Neural progenitor cell (in vitro differentiated cells): ENCODE measurements at regions not wholly inside any gene's neighbourhood (a gene's known extent, or its start where the extent isn't known, plus 50 kb on each side); places are given as distances from the start of the nearest gene placed in this dataset.
"Not testable (repeated sequence)": the region's sequence is repeated elsewhere in the genome, so short reads cannot be mapped to it uniquely, and the experiment has no call there.

Source experiments
- DNase-seq: peaks from one replicate; pipeline ENCODE4 v3.0.0-alpha.2; 2016; ENCODE audit warnings: low spot score
- H2AFZ ChIP-seq: fragments of 200-600 bp; sonication (generic); replicated peaks from 2 replicates; pipeline ENCODE4 v1.6.1; 2016; ENCODE audit warnings: antibody characterized with exemption
- H3F3A ChIP-seq: fragments of 200-600 bp; sonication (generic); 2 replicates; pipeline ENCODE4 v1.6.1; 2016; ENCODE audit warnings: antibody characterized with exemption, low read depth
- H3K27ac ChIP-seq: fragments of 200-600 bp; sonication (generic); 2 replicates; pipeline ENCODE4 v1.5.1; 2016; ENCODE audit warnings: mild to moderate bottlenecking
- H3K27me3 ChIP-seq: fragments of 200-600 bp; sonication (generic); 2 replicates; pipeline ENCODE4 v1.6.1; 2016; ENCODE audit warnings: mild to moderate bottlenecking, moderate library complexity
- H3K36me3 ChIP-seq: fragments of 200-600 bp; sonication (generic); 2 replicates; pipeline ENCODE4 v1.5.1; 2016
- H3K4me1 ChIP-seq: fragments of 200-600 bp; sonication (generic); 2 replicates; pipeline ENCODE4 v1.6.1; 2016; ENCODE audit warnings: mixed run types
- H3K4me2 ChIP-seq: fragments of 200-600 bp; sonication (generic); 2 replicates; pipeline ENCODE4 v1.6.1; 2016
- H3K4me3 ChIP-seq: fragments of 200-600 bp; sonication (generic); 2 replicates; pipeline ENCODE4 v1.5.1; 2016
- H3K79me2 ChIP-seq: fragments of 200-600 bp; sonication (generic); 2 replicates; pipeline ENCODE4 v1.6.1; 2016; ENCODE audit warnings: low read depth
- H3K9ac ChIP-seq: fragments of 200-600 bp; sonication (generic); 2 replicates; pipeline ENCODE4 v1.6.1; 2016
- H3K9me3 ChIP-seq: fragments of 200-600 bp; sonication (generic); 2 replicates; pipeline ENCODE4 v1.5.1; 2016; ENCODE audit warnings: low read depth
- H4K20me1 ChIP-seq: fragments of 200-600 bp; sonication (generic); 2 replicates; pipeline ENCODE4 v1.6.1; 2016; ENCODE audit warnings: low read depth
- H3K27ac Mint-ChIP-seq: 3 replicates; pipeline ENCODE4 v1.8.0; 2021; ENCODE audit warnings: mixed read lengths
- H3K27me3 Mint-ChIP-seq: 2 replicates; pipeline ENCODE4 v1.8.0; 2022; ENCODE audit warnings: low read depth, mild to moderate bottlenecking, inconsistent platforms, moderate library complexity, mixed read lengths; ENCODE audit not compliant: insufficient read depth
- H3K36me3 Mint-ChIP-seq: 3 replicates; pipeline ENCODE4 v1.8.0; 2021; ENCODE audit warnings: mixed read lengths
- H3K4me1 Mint-ChIP-seq: 3 replicates; pipeline ENCODE4 v1.8.0; 2021; ENCODE audit warnings: mixed read lengths
- H3K4me3 Mint-ChIP-seq: 3 replicates; pipeline ENCODE4 v1.8.0; 2021; ENCODE audit warnings: mild to moderate bottlenecking, moderate library complexity, mixed read lengths
- H3K9me3 Mint-ChIP-seq: 3 replicates; pipeline ENCODE4 v1.8.0; 2020; ENCODE audit warnings: mixed read lengths
- EZH2 ChIP-seq: fragments of 200-600 bp; sonication (generic); IDR thresholded peaks from 2 replicates; pipeline ENCODE4 v1.6.1; 2017; ENCODE audit warnings: antibody characterized with exemption, mild to moderate bottlenecking, moderate library complexity
- EZH2phosphoT487 ChIP-seq: fragments of 200-600 bp; sonication (generic); IDR thresholded peaks from 2 replicates; pipeline ENCODE4 v1.6.1; 2017; ENCODE audit warnings: antibody characterized with exemption
- TF ChIP-seq, protein P1 (sequence below): fragments of 200-600 bp; sonication (generic); IDR thresholded peaks from 2 replicates; pipeline ENCODE4 v1.5.1; 2017; ENCODE audit warnings: antibody characterized with exemption, mild to moderate bottlenecking

DNA sequence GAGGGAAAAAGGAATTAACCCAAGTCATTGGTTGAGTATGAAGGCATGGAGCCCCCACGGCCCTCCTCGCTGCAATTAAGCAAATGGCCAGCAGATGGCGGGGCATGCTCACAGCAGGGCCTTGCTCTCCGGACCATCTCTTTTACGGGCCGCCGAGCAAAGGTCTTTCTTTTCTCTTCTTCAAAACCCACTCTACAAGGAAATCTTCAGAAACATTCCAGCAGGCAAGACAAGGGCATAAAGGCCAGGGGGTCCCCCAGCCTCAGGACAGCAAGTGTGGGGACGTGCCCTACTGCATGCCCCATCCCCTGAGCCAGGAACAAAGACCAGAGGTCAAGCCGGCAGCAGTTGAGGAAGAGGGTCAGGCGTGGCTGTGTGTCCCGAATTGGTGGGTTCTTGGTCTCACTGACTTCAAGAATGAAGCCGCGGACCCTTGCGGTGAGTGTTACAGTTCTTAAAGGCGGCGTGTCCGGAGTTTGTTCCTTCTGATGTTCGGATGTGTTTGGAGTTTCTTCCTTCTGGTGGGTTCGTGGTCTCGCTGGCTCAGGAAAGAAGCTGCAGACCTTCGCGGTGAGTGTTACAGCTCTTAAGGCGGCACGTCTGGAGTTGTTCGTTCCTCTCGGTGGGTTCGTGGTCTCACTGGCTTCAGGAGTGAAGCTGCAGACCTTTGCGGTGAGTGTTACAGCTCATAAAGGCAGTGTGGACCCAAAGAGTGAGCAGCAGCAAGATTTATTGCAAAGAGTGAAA is 59.6 kb upstream of the TOP1 start:
- not testable (repeated sequence) for H3K9ac ChIP-seq, H3K4me3 ChIP-seq, H3K4me1 ChIP-seq, H4K20me1 ChIP-seq, H3K9me3 Mint-ChIP-seq, H3F3A ChIP-seq, H3K36me3 Mint-ChIP-seq, H3K36me3 ChIP-seq, H3K4me1 Mint-ChIP-seq, H3K27me3 Mint-ChIP-seq, H3K27ac ChIP-seq, H3K79me2 ChIP-seq, H3K27me3 ChIP-seq, H3K9me3 ChIP-seq
- DNase-seq: peak; percentile 86
- Histone ChIP-seq H3K4me2 (peak overlapping the region; percentile 29), H2AFZ (peak overlapping the region; percentile 91)
- H3K4me3 Mint-ChIP-seq: peak overlapping the region; percentile 56
- H3K27ac Mint-ChIP-seq: peak overlapping the region; percentile 92
- TF ChIP-seq, protein P1, sequence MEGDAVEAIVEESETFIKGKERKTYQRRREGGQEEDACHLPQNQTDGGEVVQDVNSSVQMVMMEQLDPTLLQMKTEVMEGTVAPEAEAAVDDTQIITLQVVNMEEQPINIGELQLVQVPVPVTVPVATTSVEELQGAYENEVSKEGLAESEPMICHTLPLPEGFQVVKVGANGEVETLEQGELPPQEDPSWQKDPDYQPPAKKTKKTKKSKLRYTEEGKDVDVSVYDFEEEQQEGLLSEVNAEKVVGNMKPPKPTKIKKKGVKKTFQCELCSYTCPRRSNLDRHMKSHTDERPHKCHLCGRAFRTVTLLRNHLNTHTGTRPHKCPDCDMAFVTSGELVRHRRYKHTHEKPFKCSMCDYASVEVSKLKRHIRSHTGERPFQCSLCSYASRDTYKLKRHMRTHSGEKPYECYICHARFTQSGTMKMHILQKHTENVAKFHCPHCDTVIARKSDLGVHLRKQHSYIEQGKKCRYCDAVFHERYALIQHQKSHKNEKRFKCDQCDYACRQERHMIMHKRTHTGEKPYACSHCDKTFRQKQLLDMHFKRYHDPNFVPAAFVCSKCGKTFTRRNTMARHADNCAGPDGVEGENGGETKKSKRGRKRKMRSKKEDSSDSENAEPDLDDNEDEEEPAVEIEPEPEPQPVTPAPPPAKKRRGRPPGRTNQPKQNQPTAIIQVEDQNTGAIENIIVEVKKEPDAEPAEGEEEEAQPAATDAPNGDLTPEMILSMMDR: peak; percentile 97

DNA sequence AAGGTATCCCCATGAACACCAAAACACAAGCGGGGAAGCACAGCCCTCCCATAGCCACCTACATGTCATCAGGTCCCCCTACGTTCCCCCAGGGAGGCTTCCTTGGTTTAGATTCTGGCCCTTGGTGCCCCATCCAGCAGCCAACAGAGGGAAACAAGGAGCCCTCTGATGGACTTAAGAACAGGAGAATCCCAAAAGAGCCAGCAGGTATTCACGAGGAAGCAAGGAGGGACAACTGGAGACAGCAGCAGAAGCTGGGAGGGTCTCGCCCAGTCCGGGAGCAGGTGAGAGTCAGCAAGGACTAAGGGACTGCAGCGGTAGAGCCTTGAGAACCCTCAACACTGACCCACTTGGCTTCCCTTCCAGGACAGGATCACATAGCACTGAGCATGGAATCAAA is 58.4 kb upstream of the TOP1 start:
- no peaks in the 10 kb centered on the region for H4K20me1 ChIP-seq
- H3K27ac ChIP-seq: no peak overlapping the region
- no peaks in the 10 kb centered on the region for H3K36me3 ChIP-seq
- Mint-ChIP-seq H3K27ac (no peak overlapping the region), H3K27me3 (peaks cover 3% of the 10 kb centered on the region), H3K9me3 (no peaks in the 10 kb centered on the region), H3K4me3 (peak overlapping the region; percentile 55), H3K36me3 (no peaks in the 10 kb centered on the region), H3K4me1 (peaks cover 8% of the 10 kb centered on the region)
- TF ChIP-seq, protein P1: peak; percentile 20
- no peak for TF ChIP-seq EZH2phosphoT487
- no peak overlapping the region for H2AFZ ChIP-seq
- H3K4me1 ChIP-seq: no peaks in the 10 kb centered on the region
- no peak overlapping the region for H3K4me3 ChIP-seq
- no peaks in the 10 kb centered on the region for H3K79me2 ChIP-seq
- no peak overlapping the region for H3K4me2 ChIP-seq
- peak; percentile 32 for DNase-seq
- H3K9me3 ChIP-seq: no peaks in the 10 kb centered on the region
- H3F3A ChIP-seq: no peaks in the 10 kb centered on the region
- H3K9ac ChIP-seq: no peak overlapping the region
- H3K27me3 ChIP-seq: no peaks in the 10 kb centered on the region

DNA sequence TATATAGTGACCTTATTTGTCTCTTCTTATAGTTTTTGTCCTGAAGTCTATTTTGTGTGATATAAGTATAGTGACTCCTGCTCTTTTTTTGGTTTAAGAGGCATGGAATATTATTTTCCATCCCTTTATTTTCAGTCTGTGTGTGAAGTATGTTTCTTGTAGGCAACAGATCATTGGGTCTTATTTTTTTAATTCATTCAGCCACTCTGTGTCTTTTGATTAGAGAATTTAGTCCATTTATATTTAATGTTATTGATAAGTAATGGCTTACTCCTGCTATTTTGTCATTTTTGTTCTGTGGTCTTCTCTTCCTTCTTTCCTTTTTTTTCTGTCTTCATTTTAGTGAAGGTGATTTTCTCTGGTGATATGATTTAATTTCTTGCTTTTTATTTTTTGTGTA is 51.4 kb upstream of the TOP1 start:
- Mint-ChIP-seq H3K4me3 (no peak overlapping the region), H3K4me1 (no peaks in the 10 kb centered on the region), H3K36me3 (no peaks in the 10 kb centered on the region), H3K27me3 (peaks cover 3% of the 10 kb centered on the region), H3K9me3 (peaks cover 24% of the 10 kb centered on the region), H3K27ac (no peak overlapping the region)
- H3K27ac ChIP-seq: no peak overlapping the region
- H4K20me1 ChIP-seq: no peaks in the 10 kb centered on the region
- H3K4me3 ChIP-seq: no peak overlapping the region
- DNase-seq: no peak
- no peak overlapping the region for H2AFZ ChIP-seq
- no peak overlapping the region for H3K4me2 ChIP-seq
- H3K27me3 ChIP-seq: no peaks in the 10 kb centered on the region
- peaks cover 4% of the 10 kb centered on the region for H3K9me3 ChIP-seq
- no peak for TF ChIP-seq EZH2phosphoT487
- no peak for TF ChIP-seq EZH2
- TF ChIP-seq, protein P1: no peak
- H3K36me3 ChIP-seq: no peaks in the 10 kb centered on the region
- no peaks in the 10 kb centered on the region for H3K4me1 ChIP-seq
- no peaks in the 10 kb centered on the region for H3K79me2 ChIP-seq
- H3F3A ChIP-seq: no peaks in the 10 kb centered on the region
- no peak overlapping the region for H3K9ac ChIP-seq
